ENCODE measurements at regions not wholly inside any gene's neighbourhood (a gene's known extent, or its start where the extent isn't known, plus 50 kb on each side); places are given as distances from the start of the nearest gene placed in this dataset.

DNA sequence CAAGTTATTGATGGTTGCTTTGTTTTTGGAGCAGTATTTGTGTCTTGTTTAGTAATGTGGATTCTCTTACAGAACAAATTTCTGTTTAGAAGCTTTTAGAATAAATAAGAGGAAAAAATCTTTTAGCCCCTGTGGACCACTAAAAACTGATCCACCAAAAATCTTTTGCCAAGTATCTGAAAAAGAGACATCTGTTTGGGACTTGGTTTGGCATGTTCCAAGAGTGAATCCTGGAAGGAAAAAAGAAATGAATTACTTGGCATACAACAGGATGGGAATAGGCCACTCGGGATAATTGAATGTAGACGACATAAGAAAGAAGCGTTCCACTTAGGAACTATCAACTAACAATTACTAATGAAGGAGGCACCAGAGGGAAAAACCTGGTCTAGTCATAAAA is 1350.1 kb upstream of the C9orf72 start:
- TF ChIP-seq, protein P1, sequence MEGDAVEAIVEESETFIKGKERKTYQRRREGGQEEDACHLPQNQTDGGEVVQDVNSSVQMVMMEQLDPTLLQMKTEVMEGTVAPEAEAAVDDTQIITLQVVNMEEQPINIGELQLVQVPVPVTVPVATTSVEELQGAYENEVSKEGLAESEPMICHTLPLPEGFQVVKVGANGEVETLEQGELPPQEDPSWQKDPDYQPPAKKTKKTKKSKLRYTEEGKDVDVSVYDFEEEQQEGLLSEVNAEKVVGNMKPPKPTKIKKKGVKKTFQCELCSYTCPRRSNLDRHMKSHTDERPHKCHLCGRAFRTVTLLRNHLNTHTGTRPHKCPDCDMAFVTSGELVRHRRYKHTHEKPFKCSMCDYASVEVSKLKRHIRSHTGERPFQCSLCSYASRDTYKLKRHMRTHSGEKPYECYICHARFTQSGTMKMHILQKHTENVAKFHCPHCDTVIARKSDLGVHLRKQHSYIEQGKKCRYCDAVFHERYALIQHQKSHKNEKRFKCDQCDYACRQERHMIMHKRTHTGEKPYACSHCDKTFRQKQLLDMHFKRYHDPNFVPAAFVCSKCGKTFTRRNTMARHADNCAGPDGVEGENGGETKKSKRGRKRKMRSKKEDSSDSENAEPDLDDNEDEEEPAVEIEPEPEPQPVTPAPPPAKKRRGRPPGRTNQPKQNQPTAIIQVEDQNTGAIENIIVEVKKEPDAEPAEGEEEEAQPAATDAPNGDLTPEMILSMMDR (IDR thresholded peaks at IDR 0.05; ENCODE audit: low read depth, low read length), result no peak
- no peak for TF ChIP-seq EZH2phosphoT487 (IDR thresholded peaks at IDR 0.05; ENCODE audit: low read depth)
